ENCODE measurements at regions not wholly inside any gene's neighbourhood (a gene's known extent, or its start where the extent isn't known, plus 50 kb on each side); places are given as distances from the start of the nearest gene placed in this dataset.

- no peaks in the 10 kb centered on the region for H3K4me1 ChIP-seq (ENCODE audit: insufficient read depth, low read length)
- DNase-seq (no peak), ATAC-seq (ENCODE audit: poor library complexity) (no peak)
- Mint-ChIP-seq H3K36me3 (ENCODE audit: low read depth) (no peaks in the 10 kb centered on the region), H3K9me3 (no peaks in the 10 kb centered on the region), H3K4me1 (ENCODE audit: low read depth) (no peaks in the 10 kb centered on the region), H3K27me3 (no peaks in the 10 kb centered on the region), H3K27ac (no peak overlapping the region), H3K4me3 (no peak overlapping the region)
- no peak overlapping the region for H3K4me3 ChIP-seq (ENCODE audit: low read length)
- CTCF ChIA-PET, result no interaction called here
- peaks cover 0 to 6% of the 10 kb centered on the region in 2 experiments for H3K9me3 ChIP-seq (ENCODE audit: control insufficient read depth in 1 of 2, insufficient read depth in 1 of 2, low read length in 2 of 2)
- POLR2A ChIA-PET, result no interaction called here
- no peaks in the 10 kb centered on the region for H3K27me3 ChIP-seq (ENCODE audit: control insufficient read depth in 1 of 2, insufficient read depth in 2 of 2, low read length in 2 of 2)
- intact Hi-C loops (cut with DNase I, micrococcal nuclease), result no loop called here
- no peaks in the 10 kb centered on the region for H3K36me3 ChIP-seq (ENCODE audit: insufficient read depth, low read length)
- TF ChIP-seq CTCF (IDR thresholded peaks at IDR 0.05), result no peak
- H3K27ac ChIP-seq (ENCODE audit: low read depth in 1 of 2, low read length in 2 of 2), result no peak overlapping the region
Measured at GRCh38 chr10:44008270-44008916, 359.7 kb upstream of the ZNF32 start.

GRCh38 chr10:44006771-44007170, 358.1 kb upstream of the ZNF32 start:
- CTCF ChIA-PET, result no interaction called here

GRCh38 chr10:44005788-44006099, 357.1 kb upstream of the ZNF32 start:
- no peak overlapping the region for H3K4me3 ChIP-seq (ENCODE audit: low read length)
- Mint-ChIP-seq H3K4me3 (no peak overlapping the region), H3K4me1 (ENCODE audit: low read depth) (no peaks in the 10 kb centered on the region), H3K9me3 (no peaks in the 10 kb centered on the region), H3K27ac (no peak overlapping the region), H3K27me3 (peaks cover 7% of the 10 kb centered on the region), H3K36me3 (ENCODE audit: low read depth) (no peaks in the 10 kb centered on the region)
- H3K36me3 ChIP-seq (ENCODE audit: insufficient read depth, low read length), result no peaks in the 10 kb centered on the region
- no peaks in the 10 kb centered on the region for H3K27me3 ChIP-seq (ENCODE audit: control insufficient read depth in 1 of 2, insufficient read depth in 2 of 2, low read length in 2 of 2)
- ChIA-PET POLR2A (no interaction called here), CTCF (no interaction called here)
- no peak overlapping the region for H3K27ac ChIP-seq (ENCODE audit: low read depth in 1 of 2, low read length in 2 of 2)
- ATAC-seq (ENCODE audit: poor library complexity) (no peak), DNase-seq (no peak)
- H3K4me1 ChIP-seq (ENCODE audit: insufficient read depth, low read length), result no peaks in the 10 kb centered on the region
- intact Hi-C loops (cut with DNase I, micrococcal nuclease), result no loop called here
- TF ChIP-seq CTCF (IDR thresholded peaks at IDR 0.05), result no peak
- H3K9me3 ChIP-seq (ENCODE audit: control insufficient read depth in 1 of 2, insufficient read depth in 1 of 2, low read length in 2 of 2), result peaks cover 0 to 6% of the 10 kb centered on the region in 2 experiments

More at GRCh38 chr10:44006771-44007170, 358.1 kb upstream of the ZNF32 start:
- Histone ChIP-seq H3K27ac (ENCODE audit: low read depth in 1 of 2, low read length in 2 of 2) (no peak overlapping the region), H3K4me3 (ENCODE audit: low read length) (no peak overlapping the region), H3K36me3 (ENCODE audit: insufficient read depth, low read length) (no peaks in the 10 kb centered on the region), H3K9me3 (ENCODE audit: control insufficient read depth in 1 of 2, insufficient read depth in 1 of 2, low read length in 2 of 2) (peaks cover 0 to 6% of the 10 kb centered on the region in 2 experiments), H3K27me3 (ENCODE audit: control insufficient read depth in 1 of 2, insufficient read depth in 2 of 2, low read length in 2 of 2) (no peaks in the 10 kb centered on the region), H3K4me1 (ENCODE audit: insufficient read depth, low read length) (no peaks in the 10 kb centered on the region)
- ATAC-seq (ENCODE audit: poor library complexity) (no peak), DNase-seq (no peak)
- Mint-ChIP-seq H3K36me3 (ENCODE audit: low read depth) (no peaks in the 10 kb centered on the region), H3K4me3 (no peak overlapping the region), H3K4me1 (ENCODE audit: low read depth) (no peaks in the 10 kb centered on the region), H3K27me3 (peaks cover 4% of the 10 kb centered on the region), H3K9me3 (no peaks in the 10 kb centered on the region), H3K27ac (no peak overlapping the region)
- intact Hi-C loops (cut with DNase I, micrococcal nuclease), result no loop called here
- TF ChIP-seq CTCF (IDR thresholded peaks at IDR 0.05), result no peak
- POLR2A ChIA-PET, result no interaction called here

Measured in CD4-positive, alpha-beta T cell (primary cell).